Lower lobe of right lung (tissue), 2 donors: ENCODE measurements at regions not wholly inside any gene's neighbourhood (a gene's known extent, or its start where the extent isn't known, plus 50 kb on each side); places are given as distances from the start of the nearest gene placed in this dataset.

Source experiments
- ATAC-seq, 2 donors: fragments of 200-7000 bp; cut with Tn5 transposase; one replicate each; pipeline ENCODE4 v1.9.1; 2020 to 2022; ENCODE audit warnings: mild to moderate bottlenecking in 2 of 2, moderate library complexity in 2 of 2
- DNase-seq: peaks from one replicate; pipeline ENCODE4 v3.0.0-alpha.2; 2020
- H3K27ac ChIP-seq: fragments of 200-600 bp; one replicate; pipeline ENCODE4 v1.8.0; 2022
- H3K27me3 ChIP-seq: fragments of 200-600 bp; one replicate; pipeline ENCODE4 v1.8.0; 2022; ENCODE audit warnings: low read depth
- H3K36me3 ChIP-seq: fragments of 200-600 bp; one replicate; pipeline ENCODE4 v1.8.0; 2022; ENCODE audit warnings: mild to moderate bottlenecking
- H3K4me1 ChIP-seq: fragments of 200-600 bp; one replicate; pipeline ENCODE4 v1.8.0; 2022
- H3K4me3 ChIP-seq: fragments of 200-600 bp; one replicate; pipeline ENCODE4 v1.8.0; 2022; ENCODE audit warnings: mild to moderate bottlenecking
- H3K9me3 ChIP-seq: fragments of 200-600 bp; one replicate; pipeline ENCODE4 v1.8.0; 2022
- CTCF ChIP-seq: fragments of 200-600 bp; IDR thresholded peaks from one replicate; pipeline ENCODE4 v1.8.0; 2022; ENCODE audit warnings: antibody characterized with exemption, mild to moderate bottlenecking
- intact Hi-C: fragments of 100-400 bp; cut with DNase I; formaldehyde crosslinking; loops from one replicate; pipeline ENCODE4 v1.11.0; 2022
- donor health status: DM: no; HTN: yes; CAD: no; lungs with severe emphysema.

GRCh38 chr9:79798450-79798849 is 226.7 kb downstream of the TLE4 start:
- ATAC-seq, result peak; percentile 70 to 75
- TF ChIP-seq CTCF, result no peak
- no peak overlapping the region for H3K27ac ChIP-seq
- DNase-seq, result no peak
- no peak overlapping the region for H3K4me3 ChIP-seq
- peaks cover 14% of the 10 kb centered on the region for H3K4me1 ChIP-seq
- H3K27me3 ChIP-seq, result no peaks in the 10 kb centered on the region
- no peaks in the 10 kb centered on the region for H3K36me3 ChIP-seq
- intact Hi-C loops, result no loop called here
- no peaks in the 10 kb centered on the region for H3K9me3 ChIP-seq

GRCh38 chr9:79796411-79796810 is 224.6 kb downstream of the TLE4 start:
- intact Hi-C loops, result no loop called here
- Histone ChIP-seq H3K9me3 (no peaks in the 10 kb centered on the region), H3K4me1 (peaks cover 14% of the 10 kb centered on the region), H3K36me3 (no peaks in the 10 kb centered on the region), H3K4me3 (no peak overlapping the region), H3K27me3 (no peaks in the 10 kb centered on the region), H3K27ac (no peak overlapping the region)
- TF ChIP-seq CTCF, result no peak
- DNase-seq (no peak), ATAC-seq (no peak)

GRCh38 chr9:79788662-79789061 is 216.9 kb downstream of the TLE4 start:
- DNase-seq, result no peak
- H3K27me3 ChIP-seq, result no peaks in the 10 kb centered on the region
- H3K4me3 ChIP-seq, result no peak overlapping the region
- intact Hi-C loops, result no loop called here
- no peak overlapping the region for H3K27ac ChIP-seq
- no peaks in the 10 kb centered on the region for H3K9me3 ChIP-seq
- no peaks in the 10 kb centered on the region for H3K4me1 ChIP-seq
- no peaks in the 10 kb centered on the region for H3K36me3 ChIP-seq
- ATAC-seq, result no peak
- TF ChIP-seq CTCF, result no peak

GRCh38 chr9:79781263-79781662 is 209.5 kb downstream of the TLE4 start:
- ATAC-seq (no peak), DNase-seq (no peak)
- Histone ChIP-seq H3K36me3 (no peaks in the 10 kb centered on the region), H3K9me3 (no peaks in the 10 kb centered on the region), H3K27ac (no peak overlapping the region), H3K4me3 (no peak overlapping the region), H3K27me3 (no peaks in the 10 kb centered on the region), H3K4me1 (no peaks in the 10 kb centered on the region)
- no peak for TF ChIP-seq CTCF
- intact Hi-C loops, result no loop called here

GRCh38 chr9:79780559-79780958 is 208.8 kb downstream of the TLE4 start:
- no peaks in the 10 kb centered on the region for H3K9me3 ChIP-seq
- ATAC-seq (no peak), DNase-seq (no peak)
- TF ChIP-seq CTCF, result no peak
- no peak overlapping the region for H3K4me3 ChIP-seq
- no peak overlapping the region for H3K27ac ChIP-seq
- H3K36me3 ChIP-seq, result no peaks in the 10 kb centered on the region
- H3K27me3 ChIP-seq, result no peaks in the 10 kb centered on the region
- intact Hi-C loops, result no loop called here
- no peaks in the 10 kb centered on the region for H3K4me1 ChIP-seq

- H3K4me1 ChIP-seq, result no peaks in the 10 kb centered on the region
Observed at GRCh38 chr9:79779901-79780300, 208.1 kb downstream of the TLE4 start.

More at GRCh38 chr9:79779901-79780300, 208.1 kb downstream of the TLE4 start:
- ATAC-seq, result no peak
- Histone ChIP-seq H3K4me3 (no peak overlapping the region), H3K9me3 (no peaks in the 10 kb centered on the region), H3K27ac (no peak overlapping the region), H3K27me3 (no peaks in the 10 kb centered on the region), H3K36me3 (no peaks in the 10 kb centered on the region)
- no peak for DNase-seq
- intact Hi-C loops, result no loop called here
- no peak for TF ChIP-seq CTCF
